PFSK-1 (cell line): ENCODE measurements at regions not wholly inside any gene's neighbourhood (a gene's known extent, or its start where the extent isn't known, plus 50 kb on each side); places are given as distances from the start of the nearest gene placed in this dataset.

Source experiments
- TAF1 ChIP-seq: IDR thresholded peaks from 2 replicates; pipeline ENCODE4 v1.6.1; 2012; ENCODE audit warnings: low read length, control low read depth, borderline replicate concordance; ENCODE audit not compliant: insufficient read depth
- TF ChIP-seq, protein P1 (sequence below), 2 experiments: IDR thresholded peaks; 2 replicates each; pipeline versions ENCODE4 v1.6.1 to v1.8.0; 2011 to 2012; ENCODE audit warnings: low read depth in 2 of 2, low read length in 2 of 2, control low read depth in 1 of 2, inconsistent platforms in 1 of 2, mild to moderate bottlenecking in 1 of 2, moderate library complexity in 1 of 2; ENCODE audit not compliant: insufficient read depth in 1 of 2

DNA sequence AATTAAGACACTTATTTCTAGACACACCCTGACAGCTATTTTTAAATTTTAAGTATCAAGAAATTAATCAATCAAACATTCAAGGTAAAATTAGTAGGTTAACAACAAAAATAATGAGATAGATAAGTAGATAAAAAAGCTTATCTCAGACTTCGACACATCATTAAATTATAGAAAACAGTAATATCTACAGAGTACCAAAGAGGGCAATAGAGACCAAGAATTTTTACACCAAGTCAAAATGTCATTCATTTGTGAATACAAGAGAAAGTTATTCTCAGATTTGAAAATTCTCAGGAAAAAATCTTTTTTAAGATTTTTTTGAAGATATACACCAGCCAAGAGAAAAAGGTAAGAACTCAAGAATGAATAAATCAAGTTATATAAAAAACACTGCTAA lies 445.6 kb downstream of the ACTL7B start:
- TF ChIP-seq, protein P1, sequence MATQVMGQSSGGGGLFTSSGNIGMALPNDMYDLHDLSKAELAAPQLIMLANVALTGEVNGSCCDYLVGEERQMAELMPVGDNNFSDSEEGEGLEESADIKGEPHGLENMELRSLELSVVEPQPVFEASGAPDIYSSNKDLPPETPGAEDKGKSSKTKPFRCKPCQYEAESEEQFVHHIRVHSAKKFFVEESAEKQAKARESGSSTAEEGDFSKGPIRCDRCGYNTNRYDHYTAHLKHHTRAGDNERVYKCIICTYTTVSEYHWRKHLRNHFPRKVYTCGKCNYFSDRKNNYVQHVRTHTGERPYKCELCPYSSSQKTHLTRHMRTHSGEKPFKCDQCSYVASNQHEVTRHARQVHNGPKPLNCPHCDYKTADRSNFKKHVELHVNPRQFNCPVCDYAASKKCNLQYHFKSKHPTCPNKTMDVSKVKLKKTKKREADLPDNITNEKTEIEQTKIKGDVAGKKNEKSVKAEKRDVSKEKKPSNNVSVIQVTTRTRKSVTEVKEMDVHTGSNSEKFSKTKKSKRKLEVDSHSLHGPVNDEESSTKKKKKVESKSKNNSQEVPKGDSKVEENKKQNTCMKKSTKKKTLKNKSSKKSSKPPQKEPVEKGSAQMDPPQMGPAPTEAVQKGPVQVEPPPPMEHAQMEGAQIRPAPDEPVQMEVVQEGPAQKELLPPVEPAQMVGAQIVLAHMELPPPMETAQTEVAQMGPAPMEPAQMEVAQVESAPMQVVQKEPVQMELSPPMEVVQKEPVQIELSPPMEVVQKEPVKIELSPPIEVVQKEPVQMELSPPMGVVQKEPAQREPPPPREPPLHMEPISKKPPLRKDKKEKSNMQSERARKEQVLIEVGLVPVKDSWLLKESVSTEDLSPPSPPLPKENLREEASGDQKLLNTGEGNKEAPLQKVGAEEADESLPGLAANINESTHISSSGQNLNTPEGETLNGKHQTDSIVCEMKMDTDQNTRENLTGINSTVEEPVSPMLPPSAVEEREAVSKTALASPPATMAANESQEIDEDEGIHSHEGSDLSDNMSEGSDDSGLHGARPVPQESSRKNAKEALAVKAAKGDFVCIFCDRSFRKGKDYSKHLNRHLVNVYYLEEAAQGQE (IDR thresholded peaks at IDR 0.05; ENCODE audit: insufficient read depth in 1 of 2, low read depth in 2 of 2, low read length in 2 of 2), result no peak
- no peak for TF ChIP-seq TAF1
